ENCODE measurements at regions not wholly inside any gene's neighbourhood (a gene's known extent, or its start where the extent isn't known, plus 50 kb on each side); places are given as distances from the start of the nearest gene placed in this dataset.

GRCh38 chr12:39112064-39112463, 206.7 kb upstream of the CPNE8 start:
- no peak for TF ChIP-seq CTCF (optimal IDR thresholded peaks at IDR 0.05 in 1 of 3, IDR thresholded peaks at IDR 0.05 in 1 of 3, conservative IDR thresholded peaks at IDR 0.05 in 1 of 3; ENCODE audit: extremely low read depth in 1 of 3, insufficient read depth in 2 of 3, low read length in 3 of 3)
- no peak for TF ChIP-seq EZH2 (IDR thresholded peaks at IDR 0.05; ENCODE audit: low read length)

Data from keratinocyte (primary cell).